ENCODE measurements at regions not wholly inside any gene's neighbourhood (a gene's known extent, or its start where the extent isn't known, plus 50 kb on each side); places are given as distances from the start of the nearest gene placed in this dataset.

GRCh38 chr1:56132520-56132919 lies 446.8 kb downstream of the PLPP3 start:
- no peak overlapping the region for H2AFZ ChIP-seq (ENCODE audit: insufficient read depth, low read length, poor library complexity)
- no peaks in the 10 kb centered on the region for H3K27me3 ChIP-seq (ENCODE audit: insufficient read depth, low read length)
- no peaks in the 10 kb centered on the region for H3K36me3 ChIP-seq (ENCODE audit: control insufficient read depth in 1 of 2, insufficient read depth in 2 of 2, low read length in 2 of 2)
- H3K9ac ChIP-seq (ENCODE audit: low read length) = no peak overlapping the region
- H3K4me1 ChIP-seq (ENCODE audit: control insufficient read depth in 1 of 2, insufficient read depth in 2 of 2, low read length in 2 of 2) = peaks cover 2 to 3% of the 10 kb centered on the region in 2 experiments
- no peak overlapping the region for H2AK5ac ChIP-seq (ENCODE audit: low read length)
- H2BK120ac ChIP-seq (ENCODE audit: insufficient read depth, low read length, poor library complexity) = no peak overlapping the region
- no peak overlapping the region for H3K27ac ChIP-seq (ENCODE audit: low read depth, low read length)
- H3K14ac ChIP-seq (ENCODE audit: low read length) = no peak overlapping the region
- no peak overlapping the region for H3K18ac ChIP-seq (ENCODE audit: low read length)
- WGBS (ENCODE audit: extremely low coverage, insufficient coverage, insufficient read length) = no CpG with 5 or more reads among the region's 4 CpGs
- no peak overlapping the region for H2BK5ac ChIP-seq (ENCODE audit: low read depth, low read length, poor library complexity)
- H3K79me2 ChIP-seq (ENCODE audit: control insufficient read depth, insufficient read depth, low read length, poor library complexity) = no peaks in the 10 kb centered on the region
- peaks cover 3% of the 10 kb centered on the region for H3K79me1 ChIP-seq (ENCODE audit: low read length)
- no peak overlapping the region for H3K4me2 ChIP-seq (ENCODE audit: low read length)
- DNase-seq = no peak
- H3K9me3 ChIP-seq (ENCODE audit: insufficient read depth, low read depth, low read length) = no peaks in the 10 kb centered on the region
- no peak overlapping the region for H3K23ac ChIP-seq (ENCODE audit: low read length)
- no peak overlapping the region for H4K91ac ChIP-seq (ENCODE audit: low read depth, low read length)
- H2BK12ac ChIP-seq (ENCODE audit: low read length) = no peak overlapping the region
- H3K4ac ChIP-seq (ENCODE audit: low read depth, low read length) = no peak overlapping the region
- H4K12ac ChIP-seq (ENCODE audit: low read depth, low read length) = no peak overlapping the region
- H3K4me3 ChIP-seq (ENCODE audit: low read depth, low read length) = no peak overlapping the region
- H4K8ac ChIP-seq (ENCODE audit: low read depth, low read length) = no peak overlapping the region

DNA sequence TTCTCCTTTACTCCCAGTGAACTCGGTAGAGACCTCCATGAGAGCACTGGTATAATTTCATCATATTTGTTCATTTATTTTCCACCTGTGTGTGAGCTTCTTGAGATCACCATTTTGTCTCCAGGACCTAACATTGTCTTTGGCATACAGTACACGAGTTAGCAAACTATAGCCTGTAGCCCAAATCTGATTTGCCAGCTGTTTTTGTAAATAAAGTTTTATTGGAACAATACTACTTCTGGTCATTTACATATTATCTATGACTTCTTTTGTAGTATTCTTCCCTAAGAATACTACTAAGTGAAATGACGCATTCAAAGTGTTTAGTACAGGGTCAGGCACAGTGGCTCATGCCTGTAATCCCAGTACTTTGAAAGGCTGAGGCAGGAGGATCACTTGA lies 449.5 kb downstream of the PLPP3 start:
- WGBS (ENCODE audit: extremely low coverage, insufficient coverage, insufficient read length) = no CpG with 5 or more reads among the region's 3 CpGs
- peaks cover 1% of the 10 kb centered on the region for H3K79me1 ChIP-seq (ENCODE audit: low read length)

DNA sequence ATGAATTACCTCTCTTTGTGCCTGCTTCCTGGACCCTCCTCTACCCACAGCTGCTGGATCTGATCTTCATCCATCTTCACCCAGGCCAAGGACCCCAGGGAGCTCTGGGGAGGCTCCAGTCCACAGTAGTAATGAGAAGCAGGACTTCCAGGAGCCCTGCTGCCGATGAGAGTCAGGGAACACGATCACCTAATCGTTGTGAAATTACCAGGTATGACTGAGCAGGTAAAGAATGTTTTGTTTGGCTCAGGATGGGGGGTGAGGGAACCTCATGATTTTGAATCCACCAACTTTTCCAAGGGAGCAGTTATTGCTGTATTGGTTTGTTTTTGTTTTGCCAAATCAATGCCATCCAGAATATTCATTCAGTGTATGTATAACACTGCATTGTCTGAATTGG lies 454.0 kb downstream of the PLPP3 start:
- Histone ChIP-seq H4K8ac (ENCODE audit: low read depth, low read length) (no peak overlapping the region), H2BK120ac (ENCODE audit: insufficient read depth, low read length, poor library complexity) (no peak overlapping the region), H3K9me3 (ENCODE audit: insufficient read depth, low read depth, low read length) (no peaks in the 10 kb centered on the region), H4K12ac (ENCODE audit: low read depth, low read length) (no peak overlapping the region), H3K9ac (ENCODE audit: low read length) (no peak overlapping the region), H2AFZ (ENCODE audit: insufficient read depth, low read length, poor library complexity) (no peak overlapping the region), H3K79me2 (ENCODE audit: control insufficient read depth, insufficient read depth, low read length, poor library complexity) (no peaks in the 10 kb centered on the region), H2BK5ac (ENCODE audit: low read depth, low read length, poor library complexity) (no peak overlapping the region), H3K4me1 (ENCODE audit: control insufficient read depth in 1 of 2, insufficient read depth in 2 of 2, low read length in 2 of 2) (no peaks in the 10 kb centered on the region), H3K27ac (ENCODE audit: low read depth, low read length) (no peak overlapping the region), H3K27me3 (ENCODE audit: insufficient read depth, low read length) (no peaks in the 10 kb centered on the region), H3K14ac (ENCODE audit: low read length) (no peak overlapping the region), H3K23ac (ENCODE audit: low read length) (no peak overlapping the region), H3K4me3 (ENCODE audit: low read depth, low read length) (no peak overlapping the region), H3K36me3 (ENCODE audit: control insufficient read depth in 1 of 2, insufficient read depth in 2 of 2, low read length in 2 of 2) (no peaks in the 10 kb centered on the region), H3K4me2 (ENCODE audit: low read length) (no peak overlapping the region), H3K4ac (ENCODE audit: low read depth, low read length) (no peak overlapping the region), H2BK12ac (ENCODE audit: low read length) (no peak overlapping the region), H3K79me1 (ENCODE audit: low read length) (no peaks in the 10 kb centered on the region), H3K18ac (ENCODE audit: low read length) (no peak overlapping the region), H2AK5ac (ENCODE audit: low read length) (no peak overlapping the region), H4K91ac (ENCODE audit: low read depth, low read length) (no peak overlapping the region)
- WGBS (ENCODE audit: extremely low coverage, insufficient coverage, insufficient read length) = no CpG with 5 or more reads among the region's 3 CpGs
- DNase-seq = no peak

More for the DNA sequence above, 449.5 kb downstream of the PLPP3 start:
- Histone ChIP-seq H3K18ac (ENCODE audit: low read length) (no peak overlapping the region), H3K9me3 (ENCODE audit: insufficient read depth, low read depth, low read length) (no peaks in the 10 kb centered on the region), H3K4me3 (ENCODE audit: low read depth, low read length) (no peak overlapping the region), H2BK12ac (ENCODE audit: low read length) (no peak overlapping the region), H2BK120ac (ENCODE audit: insufficient read depth, low read length, poor library complexity) (no peak overlapping the region), H2BK5ac (ENCODE audit: low read depth, low read length, poor library complexity) (no peak overlapping the region), H3K79me2 (ENCODE audit: control insufficient read depth, insufficient read depth, low read length, poor library complexity) (no peaks in the 10 kb centered on the region), H3K27ac (ENCODE audit: low read depth, low read length) (no peak overlapping the region), H3K14ac (ENCODE audit: low read length) (no peak overlapping the region), H3K23ac (ENCODE audit: low read length) (no peak overlapping the region), H2AFZ (ENCODE audit: insufficient read depth, low read length, poor library complexity) (no peak overlapping the region), H3K4me1 (ENCODE audit: control insufficient read depth in 1 of 2, insufficient read depth in 2 of 2, low read length in 2 of 2) (no peaks in the 10 kb centered on the region), H4K91ac (ENCODE audit: low read depth, low read length) (no peak overlapping the region), H3K4me2 (ENCODE audit: low read length) (no peak overlapping the region), H3K4ac (ENCODE audit: low read depth, low read length) (no peak overlapping the region), H3K9ac (ENCODE audit: low read length) (no peak overlapping the region), H4K12ac (ENCODE audit: low read depth, low read length) (no peak overlapping the region), H2AK5ac (ENCODE audit: low read length) (no peak overlapping the region), H3K27me3 (ENCODE audit: insufficient read depth, low read length) (no peaks in the 10 kb centered on the region), H4K8ac (ENCODE audit: low read depth, low read length) (no peak overlapping the region), H3K36me3 (ENCODE audit: control insufficient read depth in 1 of 2, insufficient read depth in 2 of 2, low read length in 2 of 2) (no peaks in the 10 kb centered on the region)
- no peak for DNase-seq

- DNase-seq = no peak
- Histone ChIP-seq H3K18ac (ENCODE audit: low read length) (no peak overlapping the region), H2BK120ac (ENCODE audit: insufficient read depth, low read length, poor library complexity) (no peak overlapping the region), H3K9ac (ENCODE audit: low read length) (no peak overlapping the region), H3K9me3 (ENCODE audit: insufficient read depth, low read depth, low read length) (no peaks in the 10 kb centered on the region), H3K4ac (ENCODE audit: low read depth, low read length) (no peak overlapping the region), H3K27me3 (ENCODE audit: insufficient read depth, low read length) (no peaks in the 10 kb centered on the region), H3K14ac (ENCODE audit: low read length) (no peak overlapping the region), H3K4me3 (ENCODE audit: low read depth, low read length) (no peak overlapping the region), H3K4me2 (ENCODE audit: low read length) (no peak overlapping the region), H4K91ac (ENCODE audit: low read depth, low read length) (no peak overlapping the region), H2BK5ac (ENCODE audit: low read depth, low read length, poor library complexity) (no peak overlapping the region), H3K23ac (ENCODE audit: low read length) (no peak overlapping the region), H2AK5ac (ENCODE audit: low read length) (no peak overlapping the region), H4K12ac (ENCODE audit: low read depth, low read length) (no peak overlapping the region), H3K4me1 (ENCODE audit: control insufficient read depth in 1 of 2, insufficient read depth in 2 of 2, low read length in 2 of 2) (no peaks in the 10 kb centered on the region), H3K36me3 (ENCODE audit: control insufficient read depth in 1 of 2, insufficient read depth in 2 of 2, low read length in 2 of 2) (no peaks in the 10 kb centered on the region), H2AFZ (ENCODE audit: insufficient read depth, low read length, poor library complexity) (no peak overlapping the region), H3K79me1 (ENCODE audit: low read length) (no peaks in the 10 kb centered on the region), H3K27ac (ENCODE audit: low read depth, low read length) (no peak overlapping the region), H4K8ac (ENCODE audit: low read depth, low read length) (no peak overlapping the region), H3K79me2 (ENCODE audit: control insufficient read depth, insufficient read depth, low read length, poor library complexity) (no peaks in the 10 kb centered on the region), H2BK12ac (ENCODE audit: low read length) (no peak overlapping the region)
- no CpG with 5 or more reads among the region's 3 CpGs for WGBS (ENCODE audit: extremely low coverage, insufficient coverage, insufficient read length)
Observed at GRCh38 chr1:56123826-56124225, 455.5 kb downstream of the PLPP3 start.

All from trophoblast cell (in vitro differentiated cells and primary cell).